Stomach (tissue), 4 donors: ENCODE measurements at regions not wholly inside any gene's neighbourhood (a gene's known extent, or its start where the extent isn't known, plus 50 kb on each side); places are given as distances from the start of the nearest gene placed in this dataset.

Experiments used
- CTCF ChIP-seq, 7 experiments: fragments of 450-650 bp in 4 of 7; fragments of 200-600 bp in 3 of 7; sonication (generic) in 3 of 7; IDR thresholded peaks; one replicate each; pipeline ENCODE4 v1.5.1; 2016 to 2019; ENCODE audit warnings: antibody characterized with exemption in 7 of 7, control low read depth in 2 of 7, mild to moderate bottlenecking in 1 of 7
- POLR2A ChIP-seq, 4 donors: fragments of 450-650 bp; IDR thresholded peaks; one replicate each; pipeline ENCODE4 v1.6.1; 2016; ENCODE audit warnings: antibody characterized with exemption in 4 of 4, control low read depth in 2 of 4, mild to moderate bottlenecking in 1 of 4, moderate library complexity in 1 of 4

- TF ChIP-seq CTCF (IDR thresholded peaks at IDR 0.05) (no peak), POLR2A (IDR thresholded peaks at IDR 0.05) (no peak)
These were observed 175.3 kb upstream of the TCF4 start for GRCh38 chr18:55763298-55763697.
